ENCODE measurements at regions not wholly inside any gene's neighbourhood (a gene's known extent, or its start where the extent isn't known, plus 50 kb on each side); places are given as distances from the start of the nearest gene placed in this dataset.

DNA sequence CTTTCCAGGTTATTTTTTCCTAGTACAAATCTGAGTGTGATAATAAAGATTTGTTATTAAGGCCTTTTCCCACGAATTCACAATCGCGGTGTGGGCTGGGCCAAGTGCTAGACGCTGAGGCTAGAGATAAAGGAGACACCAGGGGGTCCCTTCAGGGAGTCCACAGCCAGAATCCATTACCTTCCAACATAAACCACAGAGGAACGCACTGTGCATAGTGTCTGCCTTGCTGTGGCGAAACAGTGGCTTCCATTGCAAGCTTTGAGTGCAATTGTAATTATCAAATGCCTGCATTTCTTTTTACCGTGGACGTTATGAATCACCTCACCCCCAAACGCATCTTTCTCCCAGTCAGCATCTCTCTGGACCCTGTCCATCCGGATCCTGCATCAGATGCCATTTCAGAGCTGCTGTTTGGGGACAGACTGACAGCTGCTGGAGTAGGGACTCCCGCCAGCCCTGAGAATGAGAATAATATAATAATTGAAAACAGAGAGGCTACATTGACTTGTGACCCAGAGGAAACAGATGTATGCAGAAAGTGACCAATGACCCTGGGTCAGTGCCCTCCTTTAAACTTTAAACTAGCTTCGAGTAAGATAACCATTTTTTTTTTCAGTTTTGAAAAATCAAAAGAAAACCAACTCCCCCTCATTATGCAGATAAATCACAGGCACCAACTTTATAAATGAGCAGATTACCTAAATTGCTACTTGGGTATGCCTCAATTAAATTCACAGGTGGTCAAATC, 456.2 kb upstream of the NRP1 start:
- Histone ChIP-seq H3F3A (ENCODE audit: control insufficient read depth, insufficient read depth) (no peaks in the 10 kb centered on the region), H3K9me2 (replicated peaks; ENCODE audit: control insufficient read depth, low read length) (no peaks in the 10 kb centered on the region), H3K27ac (ENCODE audit: low read depth, low read length) (no peak overlapping the region), H3K4me1 (ENCODE audit: control insufficient read depth, low read length) (no peaks in the 10 kb centered on the region), H3K4me2 (ENCODE audit: low read length) (no peak overlapping the region), H3K4me3 (ENCODE audit: low read length) (no peak overlapping the region), H3K9me3 (ENCODE audit: control insufficient read depth, insufficient read depth, low read length) (no peaks in the 10 kb centered on the region), H4K20me1 (ENCODE audit: control insufficient read depth, insufficient read depth, low read depth, low read length) (no peaks in the 10 kb centered on the region), H3K79me2 (ENCODE audit: control insufficient read depth, low read length) (no peaks in the 10 kb centered on the region), H3K27me3 (ENCODE audit: control insufficient read depth, low read length) (no peaks in the 10 kb centered on the region), H3K36me3 (ENCODE audit: control insufficient read depth, low read length) (no peaks in the 10 kb centered on the region)
- TF ChIP-seq, protein P1, sequence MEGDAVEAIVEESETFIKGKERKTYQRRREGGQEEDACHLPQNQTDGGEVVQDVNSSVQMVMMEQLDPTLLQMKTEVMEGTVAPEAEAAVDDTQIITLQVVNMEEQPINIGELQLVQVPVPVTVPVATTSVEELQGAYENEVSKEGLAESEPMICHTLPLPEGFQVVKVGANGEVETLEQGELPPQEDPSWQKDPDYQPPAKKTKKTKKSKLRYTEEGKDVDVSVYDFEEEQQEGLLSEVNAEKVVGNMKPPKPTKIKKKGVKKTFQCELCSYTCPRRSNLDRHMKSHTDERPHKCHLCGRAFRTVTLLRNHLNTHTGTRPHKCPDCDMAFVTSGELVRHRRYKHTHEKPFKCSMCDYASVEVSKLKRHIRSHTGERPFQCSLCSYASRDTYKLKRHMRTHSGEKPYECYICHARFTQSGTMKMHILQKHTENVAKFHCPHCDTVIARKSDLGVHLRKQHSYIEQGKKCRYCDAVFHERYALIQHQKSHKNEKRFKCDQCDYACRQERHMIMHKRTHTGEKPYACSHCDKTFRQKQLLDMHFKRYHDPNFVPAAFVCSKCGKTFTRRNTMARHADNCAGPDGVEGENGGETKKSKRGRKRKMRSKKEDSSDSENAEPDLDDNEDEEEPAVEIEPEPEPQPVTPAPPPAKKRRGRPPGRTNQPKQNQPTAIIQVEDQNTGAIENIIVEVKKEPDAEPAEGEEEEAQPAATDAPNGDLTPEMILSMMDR (IDR thresholded peaks at IDR 0.05; ENCODE audit: low read depth, low read length, poor library complexity, severe bottlenecking) = no peak
- TF ChIP-seq EZH2phosphoT487 (IDR thresholded peaks at IDR 0.05; ENCODE audit: borderline replicate concordance, low read length) = no peak

GRCh38 chr10:33783557-33783956, 449.1 kb upstream of the NRP1 start:
- H3K4me2 ChIP-seq (ENCODE audit: low read length) = no peak overlapping the region
- H4K20me1 ChIP-seq (ENCODE audit: control insufficient read depth, insufficient read depth, low read depth, low read length) = no peaks in the 10 kb centered on the region
- H3K4me1 ChIP-seq (ENCODE audit: control insufficient read depth, low read length) = no peaks in the 10 kb centered on the region
- H3F3A ChIP-seq (ENCODE audit: control insufficient read depth, insufficient read depth) = no peaks in the 10 kb centered on the region
- H3K9me3 ChIP-seq (ENCODE audit: control insufficient read depth, insufficient read depth, low read length) = peaks cover 3% of the 10 kb centered on the region; the same call in 1 of the 2 replicates
- TF ChIP-seq, protein P1 (IDR thresholded peaks at IDR 0.05; ENCODE audit: low read depth, low read length, poor library complexity, severe bottlenecking) = no peak
- no peak for TF ChIP-seq EZH2phosphoT487 (IDR thresholded peaks at IDR 0.05; ENCODE audit: borderline replicate concordance, low read length)
- no peaks in the 10 kb centered on the region for H3K36me3 ChIP-seq (ENCODE audit: control insufficient read depth, low read length)
- H3K4me3 ChIP-seq (ENCODE audit: low read length) = no peak overlapping the region
- H3K27me3 ChIP-seq (ENCODE audit: control insufficient read depth, low read length) = no peaks in the 10 kb centered on the region
- no peaks in the 10 kb centered on the region for H3K79me2 ChIP-seq (ENCODE audit: control insufficient read depth, low read length)
- H3K27ac ChIP-seq (ENCODE audit: low read depth, low read length) = no peak overlapping the region
- no peaks in the 10 kb centered on the region for H3K9me2 ChIP-seq (replicated peaks; ENCODE audit: control insufficient read depth, low read length)

DNA sequence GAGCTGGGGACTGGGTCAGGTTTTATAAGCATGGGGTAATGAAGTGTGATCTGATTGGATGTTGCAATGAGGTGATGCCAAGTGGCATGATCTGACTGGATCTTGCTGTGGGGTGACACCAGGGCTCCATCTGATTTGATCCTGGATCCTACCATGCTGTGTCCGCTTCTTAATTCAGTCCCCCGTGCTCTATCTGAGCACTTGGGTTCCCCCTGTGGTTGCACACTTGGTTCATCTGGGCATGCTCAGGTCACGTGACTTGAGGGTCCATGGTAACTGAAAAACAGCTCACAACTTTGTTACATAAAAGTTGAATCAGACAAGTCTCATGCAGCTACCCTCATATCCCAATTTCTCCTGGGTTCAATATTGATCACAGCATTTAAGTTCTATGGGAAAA, 448.6 kb upstream of the NRP1 start:
- Histone ChIP-seq H3K4me2 (ENCODE audit: low read length) (no peak overlapping the region), H3K4me3 (ENCODE audit: low read length) (no peak overlapping the region), H3K9me2 (replicated peaks; ENCODE audit: control insufficient read depth, low read length) (no peaks in the 10 kb centered on the region), H3K27me3 (ENCODE audit: control insufficient read depth, low read length) (no peaks in the 10 kb centered on the region), H3K36me3 (ENCODE audit: control insufficient read depth, low read length) (no peaks in the 10 kb centered on the region), H3K27ac (ENCODE audit: low read depth, low read length) (no peak overlapping the region), H3K79me2 (ENCODE audit: control insufficient read depth, low read length) (no peaks in the 10 kb centered on the region), H3F3A (ENCODE audit: control insufficient read depth, insufficient read depth) (no peaks in the 10 kb centered on the region), H3K9me3 (ENCODE audit: control insufficient read depth, insufficient read depth, low read length) (peaks cover 3% of the 10 kb centered on the region; the same call in 1 of the 2 replicates), H3K4me1 (ENCODE audit: control insufficient read depth, low read length) (no peaks in the 10 kb centered on the region), H4K20me1 (ENCODE audit: control insufficient read depth, insufficient read depth, low read depth, low read length) (no peaks in the 10 kb centered on the region)
- TF ChIP-seq EZH2phosphoT487 (IDR thresholded peaks at IDR 0.05; ENCODE audit: borderline replicate concordance, low read length) = no peak
- TF ChIP-seq, protein P1 (IDR thresholded peaks at IDR 0.05; ENCODE audit: low read depth, low read length, poor library complexity, severe bottlenecking) = no peak
